ENCODE measurements at regions not wholly inside any gene's neighbourhood (a gene's known extent, or its start where the extent isn't known, plus 50 kb on each side); places are given as distances from the start of the nearest gene placed in this dataset.
"Not testable (repeated sequence)": the region's sequence is repeated elsewhere in the genome, so short reads cannot be mapped to it uniquely, and the experiment has no call there.

DNA sequence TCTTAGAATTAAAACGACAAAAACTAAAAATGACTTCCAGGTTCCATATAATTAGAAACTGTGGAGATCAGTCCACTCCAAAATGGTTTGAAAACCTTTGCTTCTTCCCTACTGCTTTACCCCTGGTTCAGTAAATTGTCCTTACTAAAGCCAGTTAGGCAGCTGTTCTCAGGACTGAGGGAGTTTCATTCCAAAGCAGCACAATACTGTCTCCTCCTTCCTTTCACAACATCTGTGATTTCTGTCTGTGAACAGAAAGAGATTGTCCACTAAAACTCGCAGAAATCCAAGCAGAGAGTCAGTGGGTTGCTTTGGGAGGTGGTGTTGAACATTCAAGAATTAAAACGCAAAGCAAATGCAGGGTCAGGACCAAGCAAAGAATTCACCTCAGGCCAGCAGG, 740.8 kb upstream of the ZNF608 start:
- DNase-seq = no peak

DNA sequence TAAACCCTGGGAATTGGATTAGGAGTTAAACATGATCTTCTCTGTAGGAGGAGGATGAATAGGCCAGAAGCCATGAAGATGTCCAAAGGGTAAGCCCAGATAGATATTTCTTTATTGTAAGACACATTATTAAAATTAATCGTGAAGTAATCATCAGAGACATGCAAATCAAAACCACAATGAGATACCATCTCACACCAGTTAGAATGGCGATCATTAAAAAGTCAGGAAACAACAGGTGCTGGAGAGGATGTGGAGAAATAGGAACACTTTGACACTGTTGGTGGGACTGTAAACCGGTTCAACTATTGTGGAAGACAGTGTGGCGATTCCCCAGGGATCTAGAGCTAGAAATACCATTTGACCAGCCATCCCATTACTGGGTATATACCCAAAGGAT, 741.2 kb upstream of the ZNF608 start:
- not testable (repeated sequence) for DNase-seq

DNA sequence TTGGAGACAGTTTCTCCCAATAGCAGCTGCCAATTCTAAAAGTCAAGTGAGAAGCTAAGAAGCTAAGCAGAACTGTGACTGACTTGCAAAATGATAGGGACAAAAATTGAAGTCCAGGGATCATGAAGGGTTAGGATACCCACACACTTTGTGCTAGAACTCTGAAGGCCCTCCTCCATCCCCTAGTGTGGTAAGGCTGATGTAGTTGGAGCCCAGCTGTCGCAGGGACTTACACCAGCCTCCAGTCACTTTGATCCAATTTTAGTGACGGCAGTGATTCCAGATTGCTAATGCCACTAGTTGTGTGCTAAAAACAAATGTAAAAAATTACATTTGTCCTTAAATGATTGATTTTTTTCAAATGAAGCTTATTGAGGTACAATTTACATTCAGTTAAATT, 742.7 kb upstream of the ZNF608 start:
- DNase-seq = no peak

DNA sequence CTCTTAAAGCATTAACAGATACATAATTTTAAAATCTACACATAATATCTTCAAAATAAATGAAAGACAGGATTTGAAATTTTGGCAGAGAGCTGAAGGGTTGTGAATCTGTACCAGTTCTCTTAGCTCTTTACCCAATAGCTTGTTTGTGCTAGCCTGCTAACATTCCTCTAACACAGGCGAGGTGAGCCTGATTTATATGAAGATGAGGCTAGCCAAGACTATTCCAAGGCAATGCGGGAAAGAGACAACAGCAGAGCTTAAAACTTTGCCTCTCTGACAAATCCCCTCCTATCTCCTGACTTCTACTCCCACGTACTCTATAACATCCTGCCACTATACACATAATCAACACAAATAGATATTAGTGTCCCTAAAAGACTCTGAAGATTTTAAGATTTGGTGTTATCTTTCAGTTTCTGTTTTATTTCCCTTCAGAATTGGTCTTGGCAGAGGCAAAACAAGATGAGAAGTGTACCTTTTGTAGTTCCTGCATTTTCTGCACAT, 745.6 kb upstream of the ZNF608 start:
- no peak for DNase-seq

DNA sequence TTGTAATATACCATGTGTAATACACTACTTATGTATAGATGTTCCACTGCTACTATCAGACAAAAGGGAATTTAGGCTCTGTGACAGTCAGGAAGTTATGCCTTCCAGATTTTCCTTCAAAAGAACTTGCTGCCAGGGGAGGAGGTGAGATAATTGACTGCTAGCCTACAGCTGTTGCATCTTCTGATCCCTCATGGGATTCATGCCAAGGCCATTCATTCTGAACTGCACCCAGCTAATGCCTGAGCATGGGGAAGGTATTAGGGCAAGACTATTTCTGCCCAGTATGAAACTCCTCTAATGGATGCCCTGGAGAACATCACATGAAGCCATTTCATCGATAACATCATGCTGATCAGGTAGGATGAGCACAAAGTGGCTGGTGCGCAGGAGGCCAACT, 746.5 kb upstream of the ZNF608 start:
- DNase-seq = no peak

DNA sequence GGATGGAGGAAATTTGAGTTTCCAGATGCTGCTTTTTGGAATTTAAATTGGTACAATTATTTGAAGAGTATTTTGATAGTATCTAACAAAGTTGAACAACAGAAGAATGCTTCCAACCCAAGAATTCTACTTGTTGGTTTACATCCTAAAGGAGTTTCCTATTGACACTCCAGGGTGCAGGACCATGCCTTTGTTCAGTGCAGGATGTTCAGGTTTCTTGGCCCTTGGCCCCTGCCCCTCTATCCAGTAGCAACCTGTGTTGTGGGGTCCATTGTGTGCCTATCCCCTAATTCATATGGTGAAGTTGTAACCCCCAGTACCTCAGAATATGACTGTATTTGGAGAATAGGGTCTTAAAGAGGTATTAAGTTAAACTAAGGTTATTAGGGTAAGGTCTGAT, 750.0 kb upstream of the ZNF608 start:
- no peak for DNase-seq

DNA sequence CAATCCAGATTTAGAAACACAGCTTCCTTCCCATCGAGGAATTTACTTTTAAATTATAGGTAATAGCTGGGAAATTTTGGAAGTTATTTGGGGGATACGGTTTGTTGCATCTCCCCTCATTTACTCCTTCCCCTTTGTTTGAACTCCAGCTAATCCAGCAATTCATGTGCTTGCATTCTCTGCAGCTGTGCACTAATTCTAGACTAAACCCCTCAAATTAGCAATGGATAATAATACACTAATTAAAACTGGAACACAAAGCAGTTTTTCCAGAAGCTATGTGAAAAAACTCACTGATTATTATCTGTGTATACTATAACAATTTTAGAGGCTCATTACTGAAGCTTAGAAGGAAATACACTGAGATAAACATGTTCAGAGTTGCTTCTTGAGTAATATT, 751.2 kb upstream of the ZNF608 start:
- no peak for DNase-seq

DNA sequence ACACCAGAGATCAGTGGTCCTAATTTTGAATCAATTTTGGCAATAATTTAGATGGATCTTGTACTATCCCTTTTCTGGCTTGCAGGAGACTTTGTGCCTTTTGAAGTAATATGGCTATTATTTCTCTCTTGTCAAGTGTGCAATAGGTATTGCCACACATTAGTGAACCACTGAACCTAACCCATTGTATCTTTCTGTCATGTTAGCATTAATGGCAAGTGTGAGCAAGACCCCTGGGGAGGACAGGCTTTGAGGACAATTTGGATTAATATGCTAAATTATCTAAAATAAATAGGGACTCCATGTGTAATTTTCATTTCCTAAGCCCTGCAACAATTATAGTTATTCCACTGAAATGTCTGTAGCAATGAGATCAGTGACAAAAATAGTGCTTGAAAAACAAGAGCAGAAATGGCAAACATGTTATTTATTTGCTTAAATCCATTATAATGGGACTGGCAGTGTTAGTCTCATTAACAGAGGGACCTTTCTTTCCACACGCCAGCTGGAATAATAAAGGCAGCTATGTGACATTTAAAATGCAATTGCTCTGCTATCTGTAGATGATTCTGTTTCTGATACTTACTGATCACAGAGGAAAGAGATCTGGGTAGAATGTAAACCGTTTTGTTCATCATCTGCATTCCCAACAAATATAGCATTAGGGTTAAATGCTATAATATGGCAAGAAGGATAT, 753.3 kb upstream of the ZNF608 start:
- no peak for DNase-seq

DNA sequence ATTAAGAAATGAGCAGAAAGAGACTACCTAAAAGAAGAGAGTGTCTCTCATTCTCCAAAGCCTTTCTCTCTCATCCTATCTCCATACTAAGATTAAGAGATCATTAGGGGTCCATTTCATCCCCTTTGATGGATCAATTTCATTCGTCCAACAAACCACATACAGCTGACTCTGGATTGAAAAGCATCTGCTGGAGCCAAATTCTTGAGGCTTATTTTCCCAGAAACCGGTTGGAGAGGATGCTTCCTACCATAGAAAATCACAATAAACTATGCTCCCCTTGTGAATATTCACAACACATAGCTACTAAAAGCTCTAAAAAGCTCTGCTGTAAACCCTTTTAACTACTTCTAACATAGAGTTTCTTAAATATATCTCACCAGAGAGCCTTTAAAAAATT, 755.0 kb upstream of the ZNF608 start:
- DNase-seq = no peak

DNA sequence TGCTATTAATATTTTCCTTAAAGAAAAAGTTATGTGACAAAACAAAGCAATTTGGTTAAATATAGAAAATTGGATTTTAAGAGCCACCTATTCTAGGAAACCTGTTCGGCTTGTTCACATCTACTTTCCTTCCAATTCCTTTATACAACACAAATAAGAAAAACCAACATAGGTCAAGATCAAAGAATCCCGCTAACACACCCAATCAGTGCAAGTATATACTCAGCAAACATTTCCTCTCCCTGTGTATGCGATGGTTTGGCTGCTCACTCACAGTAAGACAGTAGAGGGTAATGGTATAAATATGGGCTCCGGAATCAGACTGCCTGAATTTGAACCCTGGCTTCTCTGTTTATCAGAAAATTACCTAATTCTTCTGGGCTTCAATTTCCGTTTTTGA, 757.5 kb upstream of the ZNF608 start:
- no peak for DNase-seq

DNA sequence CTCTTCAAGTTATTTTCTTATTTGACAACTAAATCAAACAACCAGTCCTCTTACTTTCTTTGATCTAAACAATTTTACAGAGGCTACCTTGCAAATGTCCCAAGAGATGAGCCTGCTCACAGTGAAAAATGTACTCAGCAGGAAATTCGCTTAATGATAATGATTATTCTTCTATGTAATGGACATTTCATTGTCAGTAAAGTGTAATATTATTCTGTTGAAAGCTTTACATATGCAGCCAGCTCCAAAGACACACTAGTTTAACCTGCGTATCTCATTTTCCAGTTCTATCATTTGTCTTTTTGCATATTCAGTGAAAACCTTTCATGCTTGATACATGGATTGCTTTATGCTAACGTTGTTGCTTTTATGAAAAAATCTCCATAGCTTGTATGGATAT, 758.7 kb upstream of the ZNF608 start:
- DNase-seq = no peak

DNA sequence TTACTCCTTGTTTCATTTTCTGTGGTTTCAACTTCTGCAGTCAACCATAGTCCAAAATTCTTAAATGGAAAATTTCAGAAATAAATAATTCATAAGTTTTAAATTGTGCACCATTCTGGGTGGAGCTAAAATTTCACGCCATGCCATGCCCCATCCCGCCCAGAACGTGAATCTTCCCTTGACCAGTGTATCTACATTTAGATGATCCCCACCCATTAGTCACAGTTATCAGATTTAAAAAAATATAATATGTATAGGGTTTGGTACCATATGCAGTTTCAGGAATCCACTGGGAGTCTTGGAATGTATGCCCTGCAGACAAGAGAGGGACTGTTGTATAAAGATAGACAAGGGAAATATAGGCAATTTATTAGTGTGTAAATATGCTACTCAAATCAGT, 759.7 kb upstream of the ZNF608 start:
- DNase-seq = no peak

DNA sequence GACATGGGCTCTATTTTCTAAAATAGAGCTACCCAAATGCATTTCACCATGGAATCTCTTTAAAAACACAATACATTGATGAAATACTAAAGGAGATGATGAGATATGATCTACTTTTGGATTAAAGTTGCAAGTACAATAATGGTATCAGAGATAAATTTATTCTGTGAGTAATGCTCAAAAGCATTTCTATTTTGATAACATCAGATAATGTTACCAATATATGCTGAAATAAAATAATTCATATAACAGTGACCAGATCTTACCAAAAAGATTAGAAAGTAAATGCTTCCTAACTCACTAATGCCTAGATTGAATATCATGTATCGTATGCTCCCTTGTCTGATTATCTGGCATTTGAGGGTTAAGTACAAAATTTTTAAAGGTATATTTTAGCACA, 761.8 kb upstream of the ZNF608 start:
- no peak for DNase-seq

DNA sequence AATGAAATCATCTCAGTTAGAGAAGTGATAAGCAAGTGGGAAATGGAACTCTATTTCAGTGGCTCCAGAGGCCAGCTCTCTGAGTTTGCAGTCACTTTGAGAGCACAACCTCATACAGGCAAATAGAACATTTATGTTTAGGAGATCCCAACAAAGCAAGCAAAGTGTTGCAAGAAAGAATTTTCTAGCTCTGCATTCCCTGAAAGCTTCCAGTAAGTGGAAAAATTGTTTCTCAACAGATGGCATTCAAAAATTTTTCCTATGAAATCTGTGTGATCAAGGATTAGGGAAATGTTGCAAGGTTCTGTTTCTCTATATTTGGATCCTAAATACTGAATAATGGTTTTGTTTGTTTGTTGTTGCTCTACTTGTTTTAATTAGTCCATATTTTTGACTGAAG, 764.2 kb upstream of the ZNF608 start:
- no peak for DNase-seq

DNA sequence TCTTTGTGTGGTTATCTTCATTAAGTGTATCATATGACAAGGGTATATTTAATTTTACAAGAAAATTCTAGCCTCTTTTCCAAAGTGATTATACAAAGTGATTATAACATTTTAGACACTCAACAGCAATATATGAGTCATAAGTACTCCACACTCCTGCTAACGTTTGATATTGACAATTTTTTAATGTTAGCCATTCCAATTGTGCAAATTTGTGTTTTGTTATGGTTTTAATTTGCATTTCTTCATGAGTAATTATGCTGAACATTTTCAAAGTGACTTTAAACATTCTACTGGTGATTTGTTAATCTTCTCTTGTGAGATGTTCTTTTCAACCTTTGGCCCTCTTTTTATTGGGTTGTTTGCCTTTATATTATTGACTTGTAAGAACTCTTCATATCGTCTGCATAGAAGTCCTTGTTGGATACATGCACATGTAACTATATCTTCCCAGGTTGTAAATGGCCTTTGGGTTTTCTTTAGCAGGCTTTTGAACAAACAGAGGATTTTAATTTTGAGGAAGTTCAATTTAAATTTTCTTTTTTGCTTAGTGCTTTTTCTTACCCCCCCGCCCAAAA, 771.6 kb upstream of the ZNF608 start:
- DNase-seq = no peak

DNA sequence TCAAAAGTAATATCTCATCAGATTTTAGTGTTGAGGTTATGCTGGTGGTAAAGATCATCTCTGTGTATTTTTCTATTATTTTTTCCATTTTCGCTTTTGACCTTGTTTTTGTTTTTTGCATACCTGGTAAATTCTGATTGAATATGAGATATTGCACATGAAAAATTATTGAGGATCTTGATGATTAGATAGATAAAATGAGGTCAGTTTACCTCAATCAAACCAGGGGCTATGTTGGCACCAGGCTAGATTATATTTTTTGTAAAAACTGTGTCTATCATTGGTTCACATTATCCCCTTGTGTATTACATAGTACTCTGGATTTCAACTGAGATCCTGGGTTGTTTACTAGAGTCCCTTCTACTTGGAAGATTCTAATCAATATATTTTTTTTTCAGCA, 774.9 kb upstream of the ZNF608 start:
- no peak for DNase-seq

DNA sequence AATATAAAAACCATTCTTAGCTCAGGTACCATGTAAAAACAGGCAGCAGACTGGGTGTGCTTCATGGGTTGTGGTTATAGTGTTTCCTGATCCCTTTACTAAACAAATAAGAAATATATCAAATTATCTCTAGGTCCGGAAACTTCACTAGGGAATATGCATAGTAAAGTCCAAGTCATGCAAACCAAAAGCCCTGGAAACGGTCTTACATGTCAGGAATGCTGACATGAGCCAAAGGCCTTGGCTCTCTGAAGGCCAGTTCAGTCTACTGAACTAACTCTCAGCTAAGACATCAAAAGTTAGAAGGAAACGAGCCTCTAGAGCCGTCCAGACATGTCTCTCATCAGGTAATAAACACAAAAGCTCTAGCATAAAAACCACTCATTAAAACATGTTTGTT, 778.9 kb upstream of the ZNF608 start:
- no peak for DNase-seq

DNA sequence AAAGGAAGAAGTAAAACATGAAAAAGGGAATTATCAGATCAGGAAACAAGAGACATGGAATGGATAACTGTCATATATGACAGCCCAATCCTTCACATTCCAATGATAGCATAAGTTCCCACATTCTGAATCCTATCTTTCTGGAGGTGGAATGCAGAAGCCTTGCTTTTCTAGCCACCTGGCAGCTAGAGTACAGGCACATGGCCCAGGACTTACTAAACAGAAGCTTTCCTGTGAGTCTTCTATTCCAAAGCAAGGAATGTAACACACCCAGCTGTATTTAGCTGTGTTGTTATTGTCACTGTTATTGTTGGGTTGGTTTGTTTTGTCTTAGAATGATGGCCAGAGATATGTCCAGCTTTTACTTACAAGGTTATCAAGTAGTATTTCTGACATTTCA, 780.5 kb upstream of the ZNF608 start:
- no peak for DNase-seq

DNA sequence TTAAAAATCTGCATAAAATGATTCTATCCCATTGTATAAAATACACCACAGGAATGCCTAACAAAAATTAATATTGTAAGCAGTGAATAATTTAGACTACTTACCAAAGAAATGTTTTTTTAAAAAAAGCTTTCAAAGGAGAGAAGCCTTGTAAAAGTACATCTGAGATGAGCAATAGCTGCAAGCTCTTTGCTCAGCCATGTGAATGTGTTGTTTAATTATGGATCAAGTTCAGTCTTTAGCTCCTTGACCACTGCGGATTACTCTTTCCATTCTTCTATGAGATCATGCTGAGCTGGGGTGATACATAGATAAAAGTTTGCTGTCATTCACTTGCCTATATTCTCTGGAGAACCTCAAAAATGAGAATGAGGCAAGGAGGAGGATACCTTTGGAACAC, 782.4 kb upstream of the ZNF608 start:
- DNase-seq = no peak

DNA sequence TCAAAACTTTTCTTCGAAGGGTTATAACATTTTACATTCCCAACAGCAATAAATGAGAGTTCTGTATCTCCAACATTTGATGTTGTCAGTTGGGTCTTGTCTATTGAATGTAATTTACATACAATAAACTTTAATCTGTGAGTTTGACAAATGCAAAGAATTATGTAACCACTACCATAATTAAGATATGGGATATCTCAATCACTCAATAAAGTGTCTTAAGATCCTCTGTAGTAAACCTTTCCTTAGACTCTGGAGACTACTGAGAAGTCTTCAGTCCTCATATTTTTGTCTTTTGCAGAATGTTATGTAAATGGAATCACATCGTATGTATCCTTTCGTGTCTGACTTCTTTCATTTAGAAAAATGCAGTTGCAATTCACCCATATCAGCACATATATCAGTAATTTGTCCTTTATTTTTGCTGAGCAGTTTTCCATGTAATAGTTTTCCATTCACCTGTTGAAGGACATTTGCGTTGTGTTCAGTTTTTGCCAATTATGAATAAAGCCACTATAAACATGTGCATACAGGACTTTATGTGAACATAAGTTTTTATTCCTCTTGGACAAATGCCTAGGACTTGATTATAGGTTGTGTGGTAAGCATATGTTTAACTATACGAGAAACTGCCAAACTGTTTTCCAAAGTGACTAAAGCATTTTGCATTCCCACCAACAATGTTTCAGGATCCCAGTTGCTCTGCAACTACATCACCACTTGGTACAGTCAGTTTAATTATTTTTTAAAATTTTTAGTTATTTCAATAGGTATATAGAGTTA, 784.6 kb upstream of the ZNF608 start:
- no peak for DNase-seq

DNA sequence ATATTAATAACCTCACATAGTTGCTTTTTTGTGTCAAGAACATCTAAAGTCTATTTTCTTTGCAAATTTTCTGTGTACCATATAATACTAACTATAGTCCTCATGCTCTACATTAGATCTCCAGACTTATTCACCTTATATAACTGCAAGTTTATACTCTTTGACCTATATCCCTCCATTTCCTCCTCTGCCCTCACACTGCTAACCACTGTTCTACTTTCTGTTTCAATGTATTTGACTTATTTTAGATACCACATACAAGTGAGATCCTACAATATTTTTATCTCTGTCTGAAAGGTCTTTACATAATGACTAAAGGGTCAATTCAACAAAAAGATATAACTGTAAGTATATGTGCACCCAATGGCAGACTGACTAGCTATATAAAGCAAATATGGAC, 789.7 kb upstream of the ZNF608 start:
- DNase-seq = no peak

DNA sequence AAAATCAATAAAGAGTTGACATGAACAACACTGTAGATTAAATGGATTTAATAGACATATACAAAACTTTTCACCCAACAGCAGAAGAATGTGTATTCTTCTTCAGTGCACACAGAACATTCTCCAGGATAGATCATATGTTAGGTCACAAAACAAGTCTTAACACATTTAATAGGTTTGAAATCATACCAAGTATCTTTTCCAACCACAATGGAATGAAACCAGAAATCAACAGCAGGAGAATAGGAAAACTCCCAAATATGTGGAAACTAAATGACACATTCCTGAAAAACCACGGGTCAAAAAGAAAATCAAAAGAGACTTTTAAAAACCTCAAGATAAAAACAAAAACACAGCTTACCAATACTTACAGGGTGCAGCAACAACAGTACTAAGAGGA, 790.1 kb upstream of the ZNF608 start:
- no peak for DNase-seq

DNA sequence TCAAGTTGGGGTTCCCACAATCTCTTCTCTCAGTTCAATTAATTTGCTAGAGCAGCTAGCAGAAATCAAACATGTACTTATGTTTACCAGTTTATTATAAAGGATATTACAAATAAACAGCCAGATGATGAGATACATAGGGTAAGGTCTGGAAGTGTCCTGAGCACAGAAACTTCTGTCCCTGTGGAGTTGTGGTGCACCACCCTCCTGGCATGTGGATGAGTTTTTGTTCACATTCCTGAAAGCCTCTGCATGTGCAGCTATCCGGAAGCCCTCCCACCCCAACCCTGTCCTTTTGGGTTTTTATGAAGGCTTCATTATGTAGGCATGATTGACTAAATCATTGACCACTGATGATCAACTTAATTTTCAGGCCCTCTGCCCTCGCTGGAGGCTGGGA, 791.2 kb upstream of the ZNF608 start:
- DNase-seq = no peak

DNA sequence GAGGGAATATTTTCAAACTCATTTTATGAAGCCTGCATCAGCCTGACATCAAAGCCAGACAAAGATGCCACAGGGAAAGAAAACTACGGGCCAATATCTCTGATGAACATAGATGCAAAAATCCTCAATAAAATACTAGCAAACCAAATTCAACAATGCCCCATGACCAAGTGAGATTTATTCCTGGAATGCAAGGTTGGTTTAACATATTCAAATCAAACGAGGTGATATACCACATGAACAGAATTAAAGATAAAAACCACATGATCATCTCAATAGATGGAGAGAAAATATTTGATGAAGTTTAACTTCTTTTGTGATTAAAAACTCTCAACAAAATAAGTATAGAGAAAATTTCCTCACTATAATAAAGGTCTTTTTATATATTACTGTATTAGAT, 792.0 kb upstream of the ZNF608 start:
- DNase-seq = no peak

All from central memory CD4-positive, alpha-beta T cell (primary cell).